ENCODE measurements at regions not wholly inside any gene's neighbourhood (a gene's known extent, or its start where the extent isn't known, plus 50 kb on each side); places are given as distances from the start of the nearest gene placed in this dataset.

GRCh38 chr10:54958844-54959243 lies 157.8 kb upstream of the PCDH15 start:
- Mint-ChIP-seq H3K9me3 (no peaks in the 10 kb centered on the region), H3K27me3 (no peaks in the 10 kb centered on the region), H3K4me3 (no peak overlapping the region), H3K36me3 (no peaks in the 10 kb centered on the region), H3K4me1 (no peaks in the 10 kb centered on the region), H3K27ac (no peak overlapping the region)
- no peak for DNase-seq

DNA sequence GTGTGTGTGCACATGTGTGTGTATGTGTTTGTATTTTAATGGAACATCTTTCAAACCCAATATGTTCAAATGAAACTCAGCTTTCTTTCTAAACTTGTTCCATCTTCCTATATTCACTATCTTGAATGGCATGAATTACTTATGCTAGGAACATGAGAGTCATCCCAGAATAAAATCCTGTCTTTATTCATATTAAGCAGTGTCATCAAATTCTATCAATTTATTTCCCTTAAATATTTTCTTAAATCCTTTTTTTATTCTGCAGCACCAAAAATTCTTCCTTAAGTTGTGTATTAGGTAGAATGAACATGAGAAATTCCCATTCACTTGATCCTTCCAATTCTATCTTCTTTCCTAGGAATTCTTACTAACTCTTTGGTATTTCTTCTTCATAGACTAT lies 146.6 kb upstream of the PCDH15 start:
- Mint-ChIP-seq H3K4me1 (no peaks in the 10 kb centered on the region), H3K27ac (no peak overlapping the region), H3K4me3 (no peak overlapping the region), H3K36me3 (no peaks in the 10 kb centered on the region), H3K27me3 (no peaks in the 10 kb centered on the region), H3K9me3 (peaks cover 3% of the 10 kb centered on the region)
- DNase-seq = no peak

- DNase-seq = no peak
- Mint-ChIP-seq H3K27me3 (no peaks in the 10 kb centered on the region), H3K27ac (no peak overlapping the region), H3K9me3 (peaks cover 3% of the 10 kb centered on the region), H3K4me3 (no peak overlapping the region), H3K4me1 (no peaks in the 10 kb centered on the region), H3K36me3 (no peaks in the 10 kb centered on the region)
These were observed 139.4 kb upstream of the PCDH15 start for GRCh38 chr10:54940418-54940817.

DNA sequence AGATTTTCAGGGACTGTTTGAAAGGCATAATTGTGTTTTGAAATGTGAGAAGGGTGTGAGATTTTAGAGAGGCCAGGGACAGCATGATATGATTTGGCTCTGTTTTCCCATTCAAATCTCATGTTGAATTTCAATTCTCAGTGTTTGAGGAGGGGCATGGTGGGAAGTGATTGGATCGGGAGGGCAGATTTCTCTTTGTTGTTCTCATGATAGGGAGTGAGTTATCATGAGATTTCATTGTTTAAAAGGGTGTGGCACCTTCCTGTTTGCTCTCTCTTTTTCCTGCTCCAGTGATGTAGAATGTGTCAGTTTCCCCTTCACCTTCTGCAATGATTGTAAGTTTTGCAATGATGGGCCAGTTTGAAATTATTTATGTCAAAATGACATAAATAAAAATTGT lies 113.0 kb upstream of the PCDH15 start:
- DNase-seq = no peak

GRCh38 chr10:54909165-54909564 lies 108.1 kb upstream of the PCDH15 start:
- Mint-ChIP-seq H3K4me3 (no peak overlapping the region), H3K4me1 (no peaks in the 10 kb centered on the region), H3K27ac (no peak overlapping the region), H3K27me3 (no peaks in the 10 kb centered on the region), H3K36me3 (no peaks in the 10 kb centered on the region), H3K9me3 (peaks cover 5% of the 10 kb centered on the region)
- no peak for DNase-seq

More for the DNA sequence above, 113.0 kb upstream of the PCDH15 start:
- Mint-ChIP-seq H3K9me3 (peaks cover 5% of the 10 kb centered on the region), H3K36me3 (no peaks in the 10 kb centered on the region), H3K4me1 (no peaks in the 10 kb centered on the region), H3K27me3 (no peaks in the 10 kb centered on the region), H3K27ac (no peak overlapping the region), H3K4me3 (no peak overlapping the region)

- no peaks in the 10 kb centered on the region for H3K4me1 Mint-ChIP-seq
- H3K9me3 Mint-ChIP-seq = peaks cover 3% of the 10 kb centered on the region
- H3K27ac Mint-ChIP-seq = no peak overlapping the region
- no peaks in the 10 kb centered on the region for H3K36me3 Mint-ChIP-seq
- no peak overlapping the region for H3K4me3 Mint-ChIP-seq
- no peak for DNase-seq
- no peaks in the 10 kb centered on the region for H3K27me3 Mint-ChIP-seq
These were observed 107.0 kb upstream of the PCDH15 start for GRCh38 chr10:54908019-54908418.

GRCh38 chr10:54906940-54907339 lies 105.9 kb upstream of the PCDH15 start:
- Mint-ChIP-seq H3K4me3 (no peak overlapping the region), H3K9me3 (peaks cover 2% of the 10 kb centered on the region), H3K36me3 (no peaks in the 10 kb centered on the region), H3K27ac (no peak overlapping the region), H3K4me1 (no peaks in the 10 kb centered on the region), H3K27me3 (no peaks in the 10 kb centered on the region)
- no peak for DNase-seq

- Mint-ChIP-seq H3K36me3 (no peaks in the 10 kb centered on the region), H3K27ac (no peak overlapping the region), H3K27me3 (no peaks in the 10 kb centered on the region), H3K4me1 (no peaks in the 10 kb centered on the region), H3K9me3 (peaks cover 2% of the 10 kb centered on the region), H3K4me3 (no peak overlapping the region)
- no peak for DNase-seq
These were observed 104.7 kb upstream of the PCDH15 start for GRCh38 chr10:54905578-54906192.

- Mint-ChIP-seq H3K4me1 (no peaks in the 10 kb centered on the region), H3K4me3 (no peak overlapping the region), H3K27me3 (no peaks in the 10 kb centered on the region), H3K27ac (no peak overlapping the region), H3K9me3 (peaks cover 2% of the 10 kb centered on the region), H3K36me3 (no peaks in the 10 kb centered on the region)
- no peak for DNase-seq
These were observed 103.8 kb upstream of the PCDH15 start for GRCh38 chr10:54904833-54905232.

DNA sequence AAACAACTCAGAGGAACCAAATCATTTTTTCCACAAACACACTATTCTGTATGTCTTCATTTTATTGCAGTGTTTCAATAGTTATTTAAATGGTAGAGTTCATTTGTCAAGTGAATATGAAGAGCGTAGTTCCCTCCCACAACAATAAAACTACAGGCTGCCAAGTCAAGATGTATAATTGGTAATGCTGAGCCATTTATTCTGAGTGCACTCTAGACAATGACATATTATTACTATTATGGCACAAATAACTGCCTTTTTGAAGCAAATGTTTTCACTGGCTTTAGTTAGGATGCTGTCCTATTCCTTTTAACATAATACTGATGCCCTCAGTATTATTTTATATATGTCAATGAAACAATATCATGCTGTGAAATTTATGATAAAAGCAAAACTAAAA lies 102.7 kb upstream of the PCDH15 start:
- H3K27ac Mint-ChIP-seq = no peak overlapping the region
- no peaks in the 10 kb centered on the region for H3K4me1 Mint-ChIP-seq
- H3K4me3 Mint-ChIP-seq = no peak overlapping the region
- peaks cover 2% of the 10 kb centered on the region for H3K9me3 Mint-ChIP-seq
- no peak for DNase-seq
- no peaks in the 10 kb centered on the region for H3K36me3 Mint-ChIP-seq
- no peaks in the 10 kb centered on the region for H3K27me3 Mint-ChIP-seq

DNA sequence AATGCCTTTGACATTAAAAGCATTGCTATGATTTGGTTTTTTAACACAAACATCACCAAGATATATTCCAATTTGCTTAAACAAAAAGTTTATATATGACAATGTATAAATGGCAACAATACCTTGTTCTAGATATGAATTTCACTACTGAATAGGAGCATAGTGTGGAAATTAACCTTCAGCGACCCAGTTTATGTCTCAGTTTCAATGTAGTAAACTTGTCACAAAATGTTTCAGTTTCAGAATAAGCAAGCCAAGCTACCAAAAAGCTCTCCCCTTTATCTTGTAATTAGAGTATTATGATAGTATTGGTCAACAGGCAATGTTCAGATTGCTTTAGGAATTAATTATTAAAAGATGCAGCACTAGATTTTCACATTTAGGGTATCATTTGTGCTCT lies 99.6 kb upstream of the PCDH15 start:
- Mint-ChIP-seq H3K4me1 (no peaks in the 10 kb centered on the region), H3K36me3 (no peaks in the 10 kb centered on the region), H3K9me3 (peaks cover 2% of the 10 kb centered on the region), H3K4me3 (no peak overlapping the region), H3K27ac (no peak overlapping the region), H3K27me3 (no peaks in the 10 kb centered on the region)
- no peak for DNase-seq

DNA sequence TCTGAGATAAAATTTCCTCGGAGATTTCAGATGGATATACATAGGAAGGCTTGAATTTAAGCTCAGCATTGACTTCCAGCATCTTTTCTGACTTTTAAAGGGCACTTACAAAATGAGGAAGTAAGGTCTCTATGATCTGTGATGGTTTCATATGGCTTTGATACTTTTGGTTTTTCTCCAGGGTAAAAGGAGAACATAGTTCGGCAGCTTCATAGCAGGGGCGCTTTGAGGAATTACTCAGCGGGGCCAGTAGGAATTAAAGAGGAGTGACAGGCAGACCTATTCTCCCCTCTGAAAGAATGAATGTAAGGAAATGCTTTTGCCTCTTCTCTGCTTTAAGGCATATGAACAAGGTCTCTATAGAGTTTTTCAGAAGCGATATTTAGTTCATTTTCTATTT lies 80.0 kb upstream of the PCDH15 start:
- Mint-ChIP-seq H3K27ac (no peak overlapping the region), H3K9me3 (no peaks in the 10 kb centered on the region), H3K36me3 (no peaks in the 10 kb centered on the region), H3K4me1 (no peaks in the 10 kb centered on the region), H3K27me3 (no peaks in the 10 kb centered on the region), H3K4me3 (no peak overlapping the region)
- DNase-seq = no peak

- Mint-ChIP-seq H3K27me3 (no peaks in the 10 kb centered on the region), H3K9me3 (peaks cover 2% of the 10 kb centered on the region), H3K4me3 (no peak overlapping the region), H3K27ac (no peak overlapping the region), H3K36me3 (no peaks in the 10 kb centered on the region), H3K4me1 (no peaks in the 10 kb centered on the region)
- DNase-seq = no peak
These were observed 68.0 kb upstream of the PCDH15 start for GRCh38 chr10:54869022-54869421.

DNA sequence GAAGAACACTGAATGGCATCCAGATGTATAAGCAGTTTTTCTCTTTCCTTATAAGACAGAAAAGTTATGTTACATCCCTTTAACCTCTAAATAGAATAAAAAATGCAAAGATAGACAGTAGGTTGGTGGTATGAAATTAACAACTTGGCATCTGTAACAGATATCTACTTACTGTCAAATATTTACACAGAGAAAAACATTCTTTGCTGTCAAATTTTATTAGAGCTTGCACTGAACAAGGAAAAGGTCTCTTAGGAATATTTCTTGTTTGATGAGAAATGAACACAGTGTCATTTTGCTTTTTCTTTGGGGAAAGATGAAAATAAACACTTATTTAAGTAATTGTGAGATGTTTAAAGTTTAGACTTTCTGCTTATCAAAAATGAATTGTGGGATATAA lies 65.6 kb upstream of the PCDH15 start:
- DNase-seq = no peak
- no peak overlapping the region for H3K4me3 Mint-ChIP-seq

DNA sequence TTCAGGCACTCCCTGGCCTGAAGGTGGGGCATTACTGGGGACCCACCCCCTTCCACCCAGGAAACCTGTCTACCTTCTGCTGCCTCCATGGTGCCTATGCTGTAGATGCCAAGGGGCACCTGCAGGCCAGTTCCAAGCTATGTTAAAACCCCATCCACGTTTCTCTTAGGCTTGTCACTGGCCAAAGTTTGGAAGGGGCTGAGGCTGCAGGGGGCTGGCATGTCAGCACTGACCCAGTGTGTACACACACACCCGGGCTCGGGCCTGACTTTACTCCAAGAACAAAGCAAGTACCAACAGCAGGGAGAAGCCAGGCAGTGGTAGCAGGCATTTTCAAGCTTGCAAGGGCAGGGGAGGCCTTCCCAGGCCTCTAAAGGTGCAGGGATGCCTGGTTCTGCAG lies 53.8 kb upstream of the PCDH15 start:
- H3K36me3 Mint-ChIP-seq = no peaks in the 10 kb centered on the region
- no peaks in the 10 kb centered on the region for H3K4me1 Mint-ChIP-seq

More for the DNA sequence above, 65.6 kb upstream of the PCDH15 start:
- no peaks in the 10 kb centered on the region for H3K27me3 Mint-ChIP-seq
- H3K4me1 Mint-ChIP-seq = no peaks in the 10 kb centered on the region
- no peak overlapping the region for H3K27ac Mint-ChIP-seq
- H3K9me3 Mint-ChIP-seq = no peaks in the 10 kb centered on the region
- no peaks in the 10 kb centered on the region for H3K36me3 Mint-ChIP-seq

GRCh38 chr10:54854389-54854788 lies 53.4 kb upstream of the PCDH15 start:
- Mint-ChIP-seq H3K4me1 (no peaks in the 10 kb centered on the region), H3K27me3 (no peaks in the 10 kb centered on the region), H3K27ac (no peak overlapping the region), H3K36me3 (no peaks in the 10 kb centered on the region), H3K4me3 (no peak overlapping the region), H3K9me3 (peaks cover 1% of the 10 kb centered on the region)
- no peak for DNase-seq

More for the DNA sequence above, 53.8 kb upstream of the PCDH15 start:
- H3K4me3 Mint-ChIP-seq = no peak overlapping the region
- H3K9me3 Mint-ChIP-seq = peaks cover 1% of the 10 kb centered on the region
- no peaks in the 10 kb centered on the region for H3K27me3 Mint-ChIP-seq
- DNase-seq = no peak
- H3K27ac Mint-ChIP-seq = no peak overlapping the region

Data from activated naive CD8-positive, alpha-beta T cell treated with anti-CD3 and anti-CD28 coated beads for 36 hours (primary cell).